Glomerular visceral epithelial cell (primary cell): ENCODE measurements at regions not wholly inside any gene's neighbourhood (a gene's known extent, or its start where the extent isn't known, plus 50 kb on each side); places are given as distances from the start of the nearest gene placed in this dataset.

Experiments
- DNase-seq: peaks from one replicate; pipeline ENCODE4 v3.0.0-alpha.2; 2016; ENCODE audit errors: extremely low spot score

DNA sequence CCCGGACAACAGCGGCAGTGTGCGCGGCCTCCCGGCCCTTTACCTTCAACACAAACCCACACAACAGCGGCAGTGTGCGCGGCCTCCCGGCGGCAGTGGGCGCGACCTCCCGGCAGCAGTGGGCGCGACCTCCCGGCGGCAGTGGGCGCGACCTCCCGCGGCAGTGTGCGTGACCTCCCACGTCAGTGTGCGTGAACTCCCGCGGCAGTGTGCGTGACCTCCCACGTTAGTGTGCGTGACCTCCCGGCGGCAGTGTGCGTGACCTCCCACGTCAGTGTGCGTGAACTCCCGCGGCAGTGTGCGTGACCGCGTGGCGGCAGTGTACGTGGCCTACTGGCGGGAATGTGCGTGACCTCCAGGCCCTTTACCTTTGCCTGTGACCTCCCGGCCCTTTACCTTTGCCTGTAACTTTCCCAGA, 576.6 kb upstream of the FRG1 start:
- no peak for DNase-seq

DNA sequence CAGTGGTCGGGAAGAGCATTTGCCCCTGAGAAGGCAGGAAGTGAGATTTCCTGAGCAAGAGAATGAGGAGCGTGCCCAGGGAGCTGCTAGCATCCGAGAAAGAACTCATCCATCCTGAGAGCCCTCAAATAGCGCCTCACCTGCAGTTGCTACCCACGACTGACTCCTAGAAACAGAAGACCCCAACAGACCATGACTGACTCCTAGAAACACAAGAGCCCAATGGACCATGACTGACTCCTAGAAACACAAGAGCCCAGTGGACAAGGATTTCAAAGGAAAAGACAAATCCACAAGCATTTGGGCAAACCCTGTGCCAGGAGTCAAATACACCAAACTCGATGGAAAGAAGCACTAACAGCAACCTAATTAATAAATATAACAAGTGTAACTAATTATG, 575.2 kb upstream of the FRG1 start:
- no peak for DNase-seq

DNA sequence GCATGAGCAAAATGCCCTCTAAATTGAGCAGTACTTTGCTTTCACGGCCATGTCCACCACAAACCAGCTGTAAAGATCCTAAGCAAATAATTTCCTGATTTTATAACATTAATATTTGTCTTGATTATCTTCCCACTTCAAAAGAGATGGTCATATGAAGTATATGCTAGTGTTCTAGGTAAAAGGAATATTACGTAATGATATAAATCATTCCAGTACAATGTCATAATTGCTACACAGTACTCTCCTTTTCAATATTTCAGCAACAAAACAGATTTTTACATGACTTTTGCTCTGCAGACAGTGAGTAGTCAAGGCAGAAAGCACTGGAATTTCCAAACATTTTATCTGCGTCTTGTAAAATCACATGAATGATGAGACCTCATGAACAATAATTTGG, 572.8 kb upstream of the FRG1 start:
- DNase-seq, result no peak

DNA sequence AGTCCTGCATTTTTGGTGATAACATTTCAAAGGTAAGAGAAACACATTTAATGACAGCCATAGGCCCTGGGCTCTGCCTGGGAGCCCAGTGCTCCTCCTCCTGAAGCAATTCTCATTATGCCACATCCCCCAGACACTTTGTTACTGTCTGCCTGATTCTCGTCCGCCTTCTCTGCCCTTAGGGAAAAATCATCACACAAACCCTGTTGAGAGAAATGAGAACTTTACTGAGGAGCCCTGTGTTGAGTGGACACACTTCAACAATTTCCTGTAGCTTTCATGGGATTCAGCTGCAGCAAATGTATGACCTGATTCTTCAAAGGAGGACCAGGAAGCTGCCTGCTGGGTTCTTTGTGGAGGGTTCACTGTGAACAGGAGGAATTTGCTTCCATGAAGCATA, 566.5 kb upstream of the FRG1 start:
- no peak for DNase-seq

DNA sequence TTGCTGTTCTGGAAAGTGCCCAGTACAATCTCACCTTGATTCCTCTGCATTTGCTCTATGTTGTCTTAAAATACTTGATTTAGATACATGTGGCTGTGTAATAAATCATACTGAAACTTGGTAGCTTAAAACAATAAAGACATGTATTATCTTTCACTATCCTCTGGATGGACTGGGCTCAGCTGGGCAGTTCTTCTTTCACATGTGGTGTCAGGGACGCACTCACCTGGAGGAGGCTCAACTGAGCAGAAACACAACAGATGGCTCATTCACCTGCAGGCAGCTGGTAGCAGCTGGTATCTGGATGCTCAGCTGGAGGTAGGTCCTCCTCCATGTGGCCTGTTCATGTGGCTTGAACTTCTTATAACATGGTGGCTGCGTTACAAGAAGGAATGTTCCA, 563.8 kb upstream of the FRG1 start:
- no peak for DNase-seq

DNA sequence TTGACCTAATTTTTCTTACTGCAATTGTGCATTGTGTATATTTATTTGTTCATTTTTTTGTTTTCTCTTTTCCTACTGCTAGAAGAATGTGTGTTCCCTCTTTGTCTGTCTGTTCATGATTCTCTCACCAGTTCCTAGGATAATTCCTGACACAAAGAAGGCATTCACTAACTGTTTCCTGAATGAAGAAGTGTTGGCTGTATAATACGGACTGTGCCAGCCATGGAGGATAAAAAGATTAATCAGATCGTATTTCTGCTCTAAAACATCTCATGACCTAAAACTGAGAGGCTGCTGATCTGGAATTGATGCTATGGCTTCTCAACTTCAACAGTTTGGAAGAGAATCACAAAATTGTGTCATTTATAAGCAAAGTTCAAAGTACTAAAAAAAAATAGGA, 563.1 kb upstream of the FRG1 start:
- no peak for DNase-seq

DNA sequence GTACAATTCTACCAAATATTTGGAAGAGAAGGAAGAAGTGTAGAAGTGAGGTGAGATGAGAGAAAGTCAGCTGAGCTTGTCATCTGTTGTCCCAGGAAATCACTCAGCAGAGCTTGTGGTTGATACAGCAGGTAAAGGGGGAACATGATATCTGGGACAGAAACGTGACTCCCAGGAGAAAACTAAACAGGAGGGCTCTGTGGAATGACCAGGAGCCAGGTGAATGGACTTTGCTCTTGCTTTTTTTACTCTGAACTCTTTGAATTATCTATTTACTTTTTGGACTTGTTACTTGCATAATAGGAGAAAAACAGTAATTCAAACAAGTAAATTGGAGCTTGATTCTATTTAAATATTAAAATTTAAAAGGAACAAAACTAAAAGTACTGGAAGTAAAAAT, 555.6 kb upstream of the FRG1 start:
- DNase-seq, result no peak

DNA sequence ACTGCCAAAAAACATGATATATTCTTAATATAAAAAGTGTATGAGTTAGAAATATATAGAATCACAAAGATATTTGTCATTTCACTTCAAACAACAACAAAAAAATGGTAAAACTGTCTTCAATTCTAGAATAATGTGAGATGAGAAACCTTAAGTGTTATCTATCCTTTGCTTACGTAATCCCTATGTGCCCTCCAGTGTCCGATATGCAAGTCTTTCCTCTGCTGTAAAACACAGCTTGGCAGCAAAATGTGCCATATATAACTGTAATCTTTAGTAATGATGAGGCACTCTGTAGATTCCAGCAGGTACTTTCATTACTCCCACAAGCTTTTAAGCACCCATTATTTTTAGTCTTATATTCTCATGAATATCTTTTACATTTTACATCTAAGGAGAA, 555.1 kb upstream of the FRG1 start:
- DNase-seq, result no peak

DNA sequence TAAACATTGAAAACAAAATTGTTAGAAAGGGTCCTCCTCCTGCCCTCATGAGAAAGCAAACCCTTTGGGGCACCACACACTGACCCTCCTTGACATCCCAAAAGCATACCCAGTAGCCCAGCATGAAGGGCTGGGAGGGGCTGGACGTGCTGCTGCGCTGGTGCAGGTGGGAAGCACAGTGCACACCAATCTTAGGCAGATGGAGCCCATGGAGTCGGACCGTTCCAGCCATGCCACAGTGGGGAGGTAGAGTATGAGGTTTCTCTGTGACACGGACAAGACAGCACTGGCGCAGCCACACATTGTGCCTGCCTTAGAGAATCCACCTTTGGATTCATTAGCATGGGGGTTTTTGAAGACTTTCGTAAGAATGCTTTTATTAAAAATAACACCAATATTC, 544.2 kb upstream of the FRG1 start:
- DNase-seq, result no peak

DNA sequence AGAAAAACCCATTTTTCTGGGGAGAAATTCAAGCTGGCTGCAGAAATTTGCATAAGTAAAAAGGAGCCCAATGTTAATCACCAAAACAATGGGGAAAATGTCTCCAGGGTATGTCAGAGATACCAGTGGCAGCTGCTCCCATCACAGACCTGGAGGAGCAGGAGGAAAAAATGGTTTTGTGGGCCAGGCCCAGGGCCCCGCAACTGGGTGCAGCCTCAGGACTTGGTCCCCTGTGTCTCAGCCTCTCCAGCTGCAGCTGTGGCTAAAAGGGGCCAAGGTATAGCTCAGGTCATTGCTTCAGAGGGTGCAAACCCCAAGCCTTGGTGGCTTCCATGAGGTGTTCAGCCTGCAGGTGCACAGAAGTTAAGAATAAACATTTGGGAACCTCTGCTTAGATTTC, 536.4 kb upstream of the FRG1 start:
- DNase-seq, result no peak

DNA sequence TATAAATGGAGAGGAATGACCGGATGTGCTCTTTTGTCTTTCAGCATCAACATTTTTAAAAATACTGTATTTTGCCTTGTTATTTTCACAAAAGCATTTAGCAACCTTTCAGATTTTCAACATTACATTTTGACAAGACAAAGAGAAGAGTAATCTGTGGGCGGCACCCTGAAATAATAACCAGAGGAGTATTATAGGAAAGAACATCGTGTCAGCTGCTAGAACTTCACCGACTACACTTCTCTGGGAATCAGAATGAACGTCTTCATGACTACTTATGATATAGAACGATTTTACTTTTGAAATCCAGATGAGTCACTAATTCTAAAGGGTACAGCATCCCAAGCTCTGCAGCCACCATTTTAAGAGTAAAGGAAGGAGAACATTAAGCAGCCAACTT, 531.5 kb upstream of the FRG1 start:
- DNase-seq, result no peak

DNA sequence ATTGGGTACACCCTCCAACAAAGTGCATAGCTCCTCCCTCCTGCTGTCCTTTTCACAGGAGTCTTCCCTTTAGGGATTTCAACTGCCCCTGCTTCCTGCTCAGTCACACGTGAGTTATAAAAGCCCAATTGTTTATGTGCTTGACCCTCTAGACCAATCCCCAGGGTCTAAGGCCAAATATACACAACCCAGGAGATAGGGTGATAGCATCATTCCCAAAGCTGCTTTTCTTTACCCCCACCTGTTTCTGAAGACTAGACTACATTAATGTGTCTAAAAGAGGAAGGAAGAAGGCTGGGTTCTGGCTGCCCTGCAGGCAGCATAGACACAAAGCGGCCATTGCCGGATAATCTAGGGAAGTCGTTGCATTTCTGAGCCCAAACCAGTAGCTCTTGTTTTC, 526.7 kb upstream of the FRG1 start:
- DNase-seq, result no peak

DNA sequence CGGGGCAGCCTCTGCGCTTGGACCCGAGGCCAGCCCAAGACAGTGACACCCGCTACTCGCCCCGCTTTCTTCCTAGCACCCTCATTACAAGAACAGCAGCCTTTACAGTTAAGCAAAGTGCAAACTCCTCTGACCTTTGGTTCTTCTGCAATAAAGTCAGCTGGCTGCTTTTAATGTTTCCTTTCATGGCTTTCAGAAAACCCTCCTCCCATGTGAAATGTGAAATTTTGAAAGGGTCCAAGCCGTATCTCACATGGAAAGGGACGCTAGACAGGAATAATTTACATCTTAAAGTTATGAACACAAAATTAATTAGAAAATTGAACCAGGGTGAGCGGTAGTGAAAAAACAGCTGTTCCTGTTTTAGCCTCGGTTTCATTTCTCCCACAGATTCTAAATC, 520.1 kb upstream of the FRG1 start:
- no peak for DNase-seq

DNA sequence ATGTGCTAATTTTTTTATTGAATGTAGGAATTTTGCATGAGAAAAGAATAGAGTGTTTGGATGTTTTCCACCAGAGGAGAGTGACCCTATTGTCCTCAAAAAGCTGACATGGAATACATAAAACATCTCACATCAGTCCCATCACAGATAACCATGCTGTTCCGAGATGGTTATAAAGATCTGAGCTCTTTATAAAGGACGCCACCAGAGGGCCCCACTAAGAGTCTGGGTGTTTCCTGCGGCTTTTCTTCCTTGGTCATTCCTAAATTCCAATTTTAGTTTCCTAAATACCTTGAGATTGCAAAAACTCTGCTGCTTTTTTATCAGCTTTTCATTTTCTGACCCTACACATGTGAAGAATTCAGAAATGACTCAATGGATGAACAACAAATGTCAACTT, 504.5 kb upstream of the FRG1 start:
- DNase-seq, result no peak

DNA sequence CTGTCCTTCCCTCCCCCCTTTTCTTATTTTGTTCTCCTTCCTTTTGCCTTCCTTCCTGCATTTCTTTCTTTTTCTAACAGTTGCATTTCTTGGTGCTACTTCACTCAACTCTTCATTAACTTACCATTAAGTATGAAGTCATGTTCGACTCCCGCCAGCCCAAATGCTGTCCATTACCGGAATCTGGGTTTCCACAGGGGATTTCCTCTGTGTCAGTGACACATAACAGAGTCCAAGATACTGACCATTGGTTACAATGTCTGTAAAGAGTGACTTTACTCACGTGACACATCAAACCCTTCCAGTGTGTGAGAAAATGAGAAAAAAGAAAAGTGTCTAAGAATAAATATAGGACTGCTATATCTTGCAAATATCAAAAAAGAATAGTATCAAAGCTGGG, 500.0 kb upstream of the FRG1 start:
- DNase-seq, result no peak

DNA sequence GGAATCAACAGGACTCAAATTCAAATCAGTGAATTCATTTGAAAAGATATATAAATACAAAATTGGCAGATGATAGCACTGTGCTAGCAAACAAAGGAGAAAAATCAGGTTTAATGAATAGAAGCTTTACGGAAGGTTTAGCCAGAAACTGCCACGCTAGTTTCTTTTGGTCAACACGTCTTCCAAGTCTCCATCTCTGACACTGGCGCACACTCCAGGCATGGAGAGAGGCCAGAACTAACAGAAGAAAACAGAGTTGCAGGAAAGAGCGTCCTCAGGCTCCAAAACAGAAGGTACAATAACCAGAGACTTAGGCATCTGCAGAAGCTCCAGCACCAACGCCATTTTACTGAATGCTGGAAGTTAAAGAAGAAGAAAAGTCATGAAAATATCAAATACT, 497.3 kb upstream of the FRG1 start:
- no peak for DNase-seq

DNA sequence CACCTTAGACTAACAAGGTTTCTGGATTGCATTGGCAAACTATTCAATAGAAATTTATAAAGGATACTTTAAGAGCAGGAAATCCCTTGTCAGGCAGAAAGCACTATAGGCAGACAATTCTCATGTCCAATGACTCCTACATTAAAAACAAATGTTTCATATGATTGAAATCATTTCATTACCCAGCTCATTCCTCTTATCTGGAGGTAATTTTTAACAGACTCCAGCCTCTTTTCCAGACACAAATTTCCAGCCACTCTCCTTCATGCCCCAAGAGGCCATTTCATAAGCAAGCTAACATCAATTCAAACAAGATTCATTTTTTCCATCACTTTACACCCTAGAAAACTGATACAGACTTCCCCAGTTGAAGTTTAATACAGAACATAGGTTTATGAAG, 495.1 kb upstream of the FRG1 start:
- no peak for DNase-seq

DNA sequence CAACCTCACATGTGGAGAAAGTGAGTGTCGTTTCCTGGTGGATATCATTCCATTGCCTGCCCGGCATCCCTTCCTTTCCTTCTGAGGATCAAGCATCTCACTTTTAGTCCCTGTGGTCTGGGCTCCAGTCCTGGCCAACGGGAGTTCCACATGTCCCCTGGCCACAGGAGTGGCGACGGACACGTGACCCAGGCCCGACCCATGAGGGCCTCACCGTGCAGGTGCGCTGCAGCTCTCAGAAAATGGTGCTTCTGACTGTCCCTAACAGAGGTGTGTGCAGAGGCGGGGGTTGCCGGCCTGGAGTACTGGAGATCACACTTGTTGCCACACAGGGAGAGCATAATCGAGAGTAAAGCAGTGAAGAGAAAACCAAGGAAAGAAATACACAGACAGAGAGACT, 476.9 kb upstream of the FRG1 start:
- no peak for DNase-seq

DNA sequence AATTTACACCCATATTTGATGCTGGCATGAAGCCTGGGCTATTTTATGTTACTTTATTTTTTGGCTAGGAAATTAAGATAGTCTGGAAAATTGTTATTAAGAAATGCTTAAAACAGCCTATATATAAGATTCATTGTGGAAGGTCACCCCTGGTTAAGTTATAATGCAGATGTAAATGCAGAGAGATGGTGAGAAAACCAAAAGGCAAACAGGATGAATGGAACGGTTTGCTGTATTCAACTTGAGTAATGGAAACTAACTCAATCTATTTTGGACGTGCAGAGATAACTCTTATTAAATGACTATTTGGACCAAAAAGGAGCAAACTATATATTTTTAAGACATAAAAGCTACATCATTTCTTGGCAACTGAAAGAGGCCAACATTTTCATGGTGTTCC, 446.3 kb upstream of the FRG1 start:
- DNase-seq, result no peak

DNA sequence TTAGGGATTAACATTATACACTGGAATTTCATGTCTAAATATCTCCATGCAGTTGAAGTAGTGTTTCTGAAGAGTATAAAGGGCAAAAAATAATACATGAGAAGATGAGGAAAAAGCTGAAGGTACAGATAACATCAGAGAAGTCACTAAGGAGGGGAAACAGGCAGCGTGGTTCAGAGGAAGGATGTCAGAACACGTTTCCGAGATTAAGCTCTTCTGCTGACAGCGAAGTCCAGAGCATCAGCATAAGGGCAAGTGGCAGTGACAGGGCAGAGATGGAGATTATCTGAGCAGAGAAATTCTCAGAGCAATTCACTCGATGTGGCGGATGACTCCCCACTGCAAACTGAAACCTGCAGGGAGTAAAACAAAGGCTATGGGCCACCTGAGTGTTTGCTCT, 443.2 kb upstream of the FRG1 start:
- DNase-seq, result no peak

DNA sequence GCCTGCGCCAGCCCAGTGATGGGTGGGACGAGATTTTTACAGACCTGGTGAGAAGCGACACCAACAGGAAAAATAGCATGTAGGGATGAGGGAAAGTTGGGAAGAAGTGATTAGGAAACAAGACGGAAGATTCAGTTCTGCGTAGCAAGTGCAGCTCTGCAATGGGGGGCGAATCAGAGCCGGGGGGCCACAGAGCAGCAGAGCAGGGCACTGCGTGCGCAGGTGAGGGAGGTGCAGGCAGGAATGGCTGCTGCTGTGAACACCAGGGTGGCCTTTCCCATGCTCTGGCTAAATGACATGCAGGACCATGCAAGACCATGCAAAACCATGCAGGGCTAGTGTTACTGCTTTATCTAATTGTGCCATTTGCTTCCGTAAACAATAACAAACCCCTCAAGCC, 442.7 kb upstream of the FRG1 start:
- DNase-seq, result no peak

DNA sequence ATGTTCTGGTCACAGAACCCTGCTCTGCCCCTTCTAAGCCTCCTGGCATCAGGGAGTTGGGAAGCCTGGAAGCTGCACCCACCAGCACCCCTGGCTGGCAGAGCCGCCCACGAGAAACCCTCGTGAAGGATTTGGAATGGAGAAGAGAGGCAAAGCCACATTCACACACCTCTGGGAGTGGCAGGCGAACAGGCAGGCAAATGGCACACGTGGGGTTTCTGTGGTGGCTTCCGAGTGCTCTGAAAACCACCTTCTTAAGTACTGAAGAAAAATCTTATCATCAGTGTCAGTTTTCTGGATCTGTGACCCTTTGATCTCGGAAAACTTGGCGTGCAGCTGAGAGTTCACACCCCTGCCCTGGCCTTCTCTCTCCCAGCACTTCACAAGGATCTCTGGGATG, 442.2 kb upstream of the FRG1 start:
- no peak for DNase-seq

DNA sequence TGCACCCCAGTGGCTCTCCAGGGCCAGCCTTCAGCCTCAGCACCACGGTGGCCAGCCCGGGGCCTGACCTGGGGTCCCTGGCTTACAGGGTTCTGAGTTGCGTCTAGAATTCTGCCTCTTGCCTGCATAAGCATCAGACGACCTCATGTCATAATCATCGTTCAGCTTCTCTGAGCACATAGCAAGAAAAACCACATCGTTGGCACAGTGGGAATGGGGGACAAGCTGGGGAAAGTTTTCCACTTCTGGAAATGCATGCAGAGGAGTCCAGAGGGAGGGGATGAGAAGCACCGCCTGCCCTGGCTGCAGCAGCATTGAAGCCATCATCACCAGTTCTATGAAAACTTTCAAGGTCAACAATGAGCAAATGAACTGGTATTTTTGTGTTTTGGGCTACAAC, 441.0 kb upstream of the FRG1 start:
- DNase-seq, result no peak

DNA sequence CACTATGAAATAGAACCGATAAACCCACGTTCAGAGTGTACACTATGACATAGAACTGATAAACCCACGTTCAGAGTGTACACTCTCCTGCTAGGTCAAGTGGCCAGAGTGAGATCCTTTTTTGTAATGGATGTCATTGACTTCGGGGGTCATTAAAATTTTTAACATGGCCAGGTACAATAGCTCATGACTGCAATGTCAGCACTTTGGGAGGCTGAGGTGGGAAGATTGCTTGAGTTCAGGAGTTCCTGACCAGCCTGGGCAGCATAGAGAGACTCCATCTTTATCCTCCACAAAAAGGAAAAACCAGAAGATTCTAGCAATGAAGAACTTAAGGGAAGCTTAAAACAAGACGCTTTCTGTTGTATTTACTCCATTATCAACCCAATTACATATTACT, 439.7 kb upstream of the FRG1 start:
- no peak for DNase-seq

DNA sequence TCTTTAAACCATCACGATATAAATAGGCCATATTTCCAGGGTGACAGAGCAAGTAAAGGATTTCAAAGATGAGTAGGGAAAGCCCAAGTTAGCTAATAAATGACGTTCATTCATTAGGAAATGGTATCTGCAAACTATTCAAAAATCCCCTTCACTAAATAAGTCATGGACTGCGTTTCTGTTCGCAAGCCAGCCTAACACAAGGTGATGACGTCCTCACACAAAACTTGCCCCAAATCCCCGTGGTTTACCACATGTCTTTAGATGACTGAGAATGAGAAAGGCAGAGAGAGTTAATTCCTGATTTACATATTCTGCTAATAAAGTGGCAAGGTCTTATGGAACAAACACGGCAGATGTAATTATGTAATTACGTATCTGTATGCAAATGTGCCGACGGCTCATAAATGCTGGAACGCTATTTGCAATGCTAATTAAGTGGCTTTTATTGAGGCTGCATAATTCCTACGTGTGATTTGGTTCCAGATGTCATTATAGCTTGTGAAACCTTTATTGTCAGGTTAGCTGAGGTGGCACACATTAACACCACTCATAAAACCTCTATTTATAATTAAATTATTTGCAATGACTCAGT, 437.7 kb upstream of the FRG1 start:
- DNase-seq, result no peak
